DLD1 (cell line): ENCODE measurements at regions not wholly inside any gene's neighbourhood (a gene's known extent, or its start where the extent isn't known, plus 50 kb on each side); places are given as distances from the start of the nearest gene placed in this dataset.

Experiments used
- in situ Hi-C: cut with HindIII; loops from 2 replicates; pipeline ENCODE4 v1.10.0; 2017; ENCODE audit warnings: low sequenced_read_pairs

GRCh38 chr10:131442271-131442670, 130.8 kb upstream of the TCERG1L start:
- in situ Hi-C loops: no loop called here

- in situ Hi-C loops: no loop called here
These were observed 132.8 kb upstream of the TCERG1L start for GRCh38 chr10:131444286-131444685.

DNA sequence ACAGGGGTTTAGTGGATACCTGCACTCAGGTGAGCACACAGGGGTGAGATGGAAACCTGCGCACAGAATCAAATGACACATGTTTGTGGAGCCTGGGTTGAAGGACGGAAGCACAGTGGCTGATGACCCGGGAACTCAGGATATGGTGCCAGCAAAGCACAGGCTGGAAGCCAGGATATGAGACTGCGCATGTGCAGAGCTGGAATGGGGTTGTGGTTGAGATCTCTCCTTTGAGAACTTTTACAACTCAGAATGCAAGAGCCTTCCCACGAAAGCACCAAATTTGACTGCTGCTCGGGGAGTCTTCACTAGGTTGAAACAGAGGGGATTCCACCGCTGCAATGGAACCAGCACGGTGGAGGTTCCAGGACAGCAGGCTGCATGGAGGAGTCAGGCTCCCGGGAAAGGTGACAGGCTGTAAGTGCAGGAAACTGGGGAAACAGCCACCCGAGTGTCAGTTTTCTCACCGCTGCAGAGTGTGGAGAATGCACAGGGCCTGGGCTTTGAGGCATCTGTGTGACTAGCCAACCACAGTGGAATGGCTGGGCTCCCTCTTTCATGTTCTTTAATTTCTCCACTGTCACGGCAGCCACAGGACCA, 133.4 kb upstream of the TCERG1L start:
- in situ Hi-C loops: no loop called here

DNA sequence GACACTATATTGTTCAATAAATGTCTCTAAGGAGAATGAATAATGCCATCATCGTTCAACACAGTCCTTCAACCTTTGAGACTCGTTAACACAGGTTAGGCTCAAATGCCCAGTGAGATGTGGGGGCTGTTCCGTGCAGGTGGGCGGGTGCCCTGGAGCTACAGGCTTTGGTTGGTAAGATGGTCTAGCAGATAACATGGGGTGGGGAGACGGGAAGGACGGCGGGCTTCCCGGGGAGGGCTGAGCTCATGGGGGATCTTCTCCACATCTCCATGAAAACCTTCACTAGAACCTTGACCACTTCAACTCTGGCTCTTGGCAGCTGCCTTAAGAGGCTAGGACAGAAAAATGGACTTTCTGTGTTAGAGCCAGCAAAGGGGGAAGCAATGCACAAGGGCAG, 134.1 kb upstream of the TCERG1L start:
- in situ Hi-C loops: no loop called here

GRCh38 chr10:131446171-131446570, 134.7 kb upstream of the TCERG1L start:
- in situ Hi-C loops: no loop called here

DNA sequence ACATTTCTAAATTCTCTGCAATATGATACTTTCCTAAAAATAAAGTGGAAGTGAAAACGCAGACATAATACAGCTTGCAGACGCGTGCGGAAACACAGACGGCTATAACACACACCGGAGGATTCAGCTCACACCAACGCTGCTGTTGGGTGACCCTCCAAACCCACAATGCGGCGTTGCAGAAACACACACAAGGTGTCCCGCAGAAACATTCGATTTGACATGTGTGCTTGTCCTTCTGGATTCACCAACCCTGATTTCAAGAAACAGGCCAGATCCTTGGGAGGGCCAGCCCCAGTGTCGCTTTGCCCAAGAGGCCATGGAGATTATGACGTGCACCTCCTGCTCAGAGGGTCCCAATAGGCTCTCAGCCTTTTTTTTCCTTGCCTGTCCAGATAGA, 136.7 kb upstream of the TCERG1L start:
- in situ Hi-C loops: no loop called here

DNA sequence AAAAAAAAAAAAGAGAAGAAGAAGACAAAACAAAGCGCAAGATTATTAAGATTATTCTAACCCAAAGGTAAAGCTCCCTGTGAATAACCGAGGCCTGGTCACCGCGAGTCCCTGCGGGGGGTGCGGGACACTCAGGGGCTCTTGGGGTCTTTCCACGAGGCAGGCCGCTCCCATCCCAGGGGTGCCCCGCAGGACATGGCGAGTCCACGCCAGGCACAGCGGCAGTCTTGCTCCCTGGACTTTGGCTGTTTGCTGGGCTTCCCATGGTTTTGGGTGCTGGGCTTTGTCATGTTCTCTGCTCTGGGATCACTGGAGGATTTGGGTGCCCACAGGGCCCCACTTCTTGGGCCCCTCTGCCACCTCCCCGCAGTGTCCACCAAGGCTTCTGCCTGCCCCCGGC, 137.4 kb upstream of the TCERG1L start:
- in situ Hi-C loops: no loop called here

DNA sequence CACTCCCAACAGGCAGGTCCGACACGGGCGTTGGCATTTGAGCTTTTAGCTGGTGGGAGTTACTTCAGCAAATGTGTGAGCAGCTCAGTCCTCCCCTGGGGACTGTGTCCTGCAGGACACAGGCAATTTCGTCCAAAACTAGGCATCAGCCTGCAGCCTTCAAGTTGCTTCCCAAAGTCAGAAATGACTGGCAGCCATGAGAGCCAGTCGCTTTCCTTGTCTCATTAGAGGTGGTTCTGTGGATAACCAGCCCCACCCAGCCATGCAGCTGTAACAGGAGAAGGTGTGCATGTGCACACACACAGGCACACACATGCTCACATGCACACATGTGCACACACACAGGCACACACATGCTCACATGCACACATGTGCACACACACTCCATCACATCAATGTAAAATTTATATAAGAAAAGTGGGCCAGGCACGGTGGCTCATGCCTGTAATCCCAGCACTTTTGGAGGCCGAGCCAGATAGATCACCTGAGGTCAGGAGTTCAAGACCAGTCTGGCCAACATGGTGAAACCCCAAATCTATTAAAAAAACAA, 138.8 kb upstream of the TCERG1L start:
- in situ Hi-C loops: no loop called here

DNA sequence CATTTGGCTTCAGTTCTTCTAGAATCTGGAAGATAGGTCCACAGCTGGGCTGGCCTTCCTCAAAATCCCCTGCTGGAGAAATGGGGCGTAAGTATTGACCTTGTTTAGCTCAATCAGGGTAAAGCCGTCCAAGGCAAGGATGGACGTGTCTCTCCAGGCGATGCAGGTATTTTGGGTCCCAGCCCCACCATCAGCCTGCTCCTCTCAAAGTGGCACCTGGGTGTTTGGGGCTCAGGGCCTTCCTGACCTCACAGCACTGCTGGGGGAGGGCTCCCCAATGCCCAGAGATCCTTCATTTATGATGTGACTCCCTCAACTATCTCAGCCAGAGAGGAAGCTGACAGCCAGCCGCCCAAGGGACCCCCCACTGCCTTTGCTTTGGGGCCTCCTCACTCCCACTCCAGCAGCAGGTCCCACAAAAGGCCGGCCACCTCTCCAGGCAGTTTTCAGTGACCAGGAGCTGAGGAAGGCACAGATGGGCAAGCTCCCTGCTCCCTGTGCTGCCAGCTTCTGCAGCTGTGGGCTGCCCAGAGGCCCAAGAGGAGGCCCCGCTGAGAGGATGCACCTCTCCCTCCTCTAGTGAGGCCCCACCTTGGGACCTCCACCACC, 140.0 kb upstream of the TCERG1L start:
- in situ Hi-C loops: no loop called here

GRCh38 chr10:131452926-131453720, 141.6 kb upstream of the TCERG1L start:
- in situ Hi-C loops: no loop called here

- in situ Hi-C loops: no loop called here
These were observed 142.5 kb upstream of the TCERG1L start for GRCh38 chr10:131453721-131454634.

DNA sequence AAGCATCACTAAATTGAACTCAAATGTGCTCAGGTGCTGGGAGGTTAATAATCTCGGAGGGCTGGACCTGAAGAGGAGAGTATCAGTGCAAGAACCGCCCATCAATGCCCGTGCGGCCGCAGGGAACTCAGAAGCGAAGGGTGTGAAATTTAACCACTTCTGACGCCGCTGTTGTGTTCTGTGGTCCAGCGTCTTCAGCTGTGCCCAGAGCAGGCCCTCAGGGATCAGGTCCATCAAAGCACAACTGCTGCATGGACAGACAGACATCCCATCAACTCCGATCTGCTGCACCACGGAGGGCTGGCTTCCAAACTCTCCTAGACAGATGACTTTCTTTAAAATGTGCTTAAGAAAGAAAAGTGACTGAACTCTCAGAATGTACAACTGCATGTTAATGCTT, 144.9 kb upstream of the TCERG1L start:
- in situ Hi-C loops: no loop called here

DNA sequence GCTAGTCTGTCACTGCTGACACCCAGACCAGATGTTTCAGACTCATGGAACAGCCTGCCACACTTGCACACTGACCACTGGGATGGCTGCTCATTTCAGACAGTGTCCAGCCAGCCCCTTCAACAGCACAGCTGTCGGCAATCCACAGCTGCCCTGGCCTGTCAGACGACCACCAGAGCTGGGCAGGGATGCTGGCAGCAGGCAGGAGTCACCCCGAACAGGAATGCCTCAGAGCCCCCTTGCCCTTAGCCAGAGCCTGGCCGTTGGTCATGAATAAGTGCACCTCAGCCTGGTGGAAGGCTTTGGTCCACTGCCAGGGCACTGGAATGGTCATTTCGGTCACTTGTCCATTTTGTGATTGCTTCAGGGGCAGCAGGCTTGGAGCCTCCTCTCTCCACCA, 149.6 kb upstream of the TCERG1L start:
- in situ Hi-C loops: no loop called here

DNA sequence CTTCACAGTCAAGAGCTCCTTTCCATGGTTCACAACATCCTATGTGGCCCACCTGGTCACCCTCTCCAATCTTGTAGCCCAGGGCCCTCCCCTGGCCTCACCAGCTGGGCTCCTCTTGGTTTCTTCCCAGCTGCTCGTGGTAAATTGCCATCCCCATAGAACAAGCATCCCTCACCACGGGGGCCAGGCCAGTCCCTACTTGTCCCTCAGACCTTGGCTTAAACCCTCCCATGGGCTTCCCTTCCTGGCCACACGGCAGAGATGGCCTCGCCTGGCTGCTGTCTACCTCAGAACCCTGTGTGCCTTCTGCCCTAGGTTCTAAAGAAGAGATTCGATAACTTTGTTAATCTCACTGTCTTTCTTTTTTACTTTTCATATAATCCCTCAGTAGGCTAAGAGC, 153.3 kb upstream of the TCERG1L start:
- in situ Hi-C loops: no loop called here

GRCh38 chr10:131469551-131469950, 158.0 kb upstream of the TCERG1L start:
- in situ Hi-C loops: no loop called here

GRCh38 chr10:131473645-131474044, 162.1 kb upstream of the TCERG1L start:
- in situ Hi-C loops: no loop called here

- in situ Hi-C loops: no loop called here
These were observed 162.9 kb upstream of the TCERG1L start for GRCh38 chr10:131474416-131474815.

DNA sequence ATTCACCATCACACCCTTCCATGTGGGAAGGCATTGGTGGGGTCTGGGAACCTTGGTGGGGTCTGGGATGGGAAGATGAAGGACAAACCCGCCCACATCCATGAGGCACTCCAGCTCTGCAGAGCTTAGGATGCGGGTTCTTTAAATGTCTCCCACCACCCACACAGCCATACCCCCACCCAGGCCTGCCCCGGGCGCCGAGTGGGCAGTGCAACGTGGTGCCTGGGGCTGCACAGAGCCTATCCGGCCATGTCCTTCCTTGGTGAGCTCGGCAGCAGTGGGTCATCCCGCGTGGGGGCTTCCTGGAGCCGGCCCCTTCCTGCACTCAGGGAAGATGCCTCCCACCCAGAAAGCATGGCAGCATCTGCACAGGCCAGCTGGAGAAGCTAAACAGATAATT, 163.5 kb upstream of the TCERG1L start:
- in situ Hi-C loops: no loop called here

DNA sequence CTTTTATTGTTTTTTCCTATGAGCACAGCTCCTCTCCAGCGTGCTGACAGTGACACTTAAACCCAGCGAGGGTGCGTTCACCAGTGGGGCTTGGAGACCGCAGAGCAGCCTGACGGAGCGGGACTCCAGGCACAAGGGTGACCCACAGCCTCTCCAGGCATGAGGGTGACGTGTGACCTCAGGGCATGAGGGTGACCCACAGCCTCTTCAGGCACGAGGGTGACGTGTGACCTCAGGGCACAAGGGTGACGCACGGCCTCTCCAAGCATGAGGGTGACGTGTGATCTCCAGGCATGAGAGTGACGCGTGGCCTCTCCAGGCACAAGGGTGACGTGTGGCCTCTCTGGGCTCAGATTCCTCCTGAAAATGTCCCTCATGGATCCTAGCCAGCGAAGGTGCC, 164.3 kb upstream of the TCERG1L start:
- in situ Hi-C loops: no loop called here

- in situ Hi-C loops: no loop called here
These were observed 166.1 kb upstream of the TCERG1L start for GRCh38 chr10:131477457-131478121.
